Nephron progenitor cell (in vitro differentiated cells): ENCODE measurements at regions not wholly inside any gene's neighbourhood (a gene's known extent, or its start where the extent isn't known, plus 50 kb on each side); places are given as distances from the start of the nearest gene placed in this dataset.

ENCODE experiments used
- DNase-seq: peaks from one replicate; pipeline ENCODE4 v3.0.0; 2021
- H3K27ac Mint-ChIP-seq: 2 replicates; pipeline ENCODE4 v1.8.0; 2021; ENCODE audit warnings: mild to moderate bottlenecking, moderate library complexity, mixed read lengths
- H3K27me3 Mint-ChIP-seq: 2 replicates; pipeline ENCODE4 v1.8.0; 2021; ENCODE audit warnings: mild to moderate bottlenecking, low read depth, mixed read lengths; ENCODE audit not compliant: poor library complexity
- H3K36me3 Mint-ChIP-seq: 2 replicates; pipeline ENCODE4 v1.8.0; 2021; ENCODE audit warnings: low read depth, mixed read lengths
- H3K4me1 Mint-ChIP-seq: 2 replicates; pipeline ENCODE4 v1.8.0; 2021; ENCODE audit warnings: mixed read lengths
- H3K4me3 Mint-ChIP-seq: 2 replicates; pipeline ENCODE4 v1.8.0; 2021; ENCODE audit warnings: mild to moderate bottlenecking, moderate library complexity, mixed read lengths
- H3K9me3 Mint-ChIP-seq: 2 replicates; pipeline ENCODE4 v1.8.0; 2021; ENCODE audit warnings: mild to moderate bottlenecking, moderate library complexity, mixed read lengths
- CTCF ChIP-seq: fragments of 200-600 bp; sonication (generic); IDR thresholded peaks from 2 replicates; pipeline ENCODE4 v1.5.0; 2021; ENCODE audit warnings: antibody characterized with exemption

GRCh38 chr13:73695325-73695724, 438.9 kb downstream of the KLF12 start:
- peaks cover 20% of the 10 kb centered on the region for H3K36me3 Mint-ChIP-seq
- no peak for TF ChIP-seq CTCF
- no peak overlapping the region for H3K27ac Mint-ChIP-seq
- H3K27me3 Mint-ChIP-seq, result no peaks in the 10 kb centered on the region
- DNase-seq, result no peak
- H3K9me3 Mint-ChIP-seq, result no peaks in the 10 kb centered on the region
- no peaks in the 10 kb centered on the region for H3K4me1 Mint-ChIP-seq
- H3K4me3 Mint-ChIP-seq, result no peak overlapping the region

GRCh38 chr13:73693215-73693614, 441.0 kb downstream of the KLF12 start:
- DNase-seq, result no peak
- H3K4me1 Mint-ChIP-seq, result no peaks in the 10 kb centered on the region
- no peaks in the 10 kb centered on the region for H3K27me3 Mint-ChIP-seq
- no peak overlapping the region for H3K27ac Mint-ChIP-seq
- peaks cover 20% of the 10 kb centered on the region for H3K36me3 Mint-ChIP-seq
- H3K4me3 Mint-ChIP-seq, result no peak overlapping the region
- H3K9me3 Mint-ChIP-seq, result no peaks in the 10 kb centered on the region
- TF ChIP-seq CTCF, result no peak

GRCh38 chr13:73691891-73692290, 442.3 kb downstream of the KLF12 start:
- Mint-ChIP-seq H3K4me1 (no peaks in the 10 kb centered on the region), H3K27me3 (no peaks in the 10 kb centered on the region), H3K36me3 (peaks cover 15% of the 10 kb centered on the region), H3K27ac (no peak overlapping the region), H3K9me3 (no peaks in the 10 kb centered on the region), H3K4me3 (no peak overlapping the region)
- no peak for TF ChIP-seq CTCF
- no peak for DNase-seq

GRCh38 chr13:73687929-73688328, 446.3 kb downstream of the KLF12 start:
- no peak for DNase-seq
- Mint-ChIP-seq H3K27ac (no peak overlapping the region), H3K36me3 (no peaks in the 10 kb centered on the region), H3K4me1 (no peaks in the 10 kb centered on the region), H3K27me3 (no peaks in the 10 kb centered on the region), H3K4me3 (no peak overlapping the region), H3K9me3 (no peaks in the 10 kb centered on the region)
- TF ChIP-seq CTCF, result no peak

- Mint-ChIP-seq H3K4me3 (no peak overlapping the region), H3K27ac (no peak overlapping the region), H3K4me1 (no peaks in the 10 kb centered on the region), H3K9me3 (no peaks in the 10 kb centered on the region), H3K36me3 (no peaks in the 10 kb centered on the region), H3K27me3 (no peaks in the 10 kb centered on the region)
- TF ChIP-seq CTCF, result no peak
- DNase-seq, result no peak
Measured at GRCh38 chr13:73687087-73687486, 447.1 kb downstream of the KLF12 start.

- Mint-ChIP-seq H3K4me1 (no peaks in the 10 kb centered on the region), H3K27me3 (no peaks in the 10 kb centered on the region), H3K9me3 (no peaks in the 10 kb centered on the region), H3K4me3 (no peak overlapping the region), H3K36me3 (no peaks in the 10 kb centered on the region), H3K27ac (no peak overlapping the region)
- DNase-seq, result no peak
- no peak for TF ChIP-seq CTCF
Measured at GRCh38 chr13:73684750-73685149, 449.5 kb downstream of the KLF12 start.
